Thyroid gland (tissue), 4 donors: ENCODE measurements at regions not wholly inside any gene's neighbourhood (a gene's known extent, or its start where the extent isn't known, plus 50 kb on each side); places are given as distances from the start of the nearest gene placed in this dataset.

ENCODE experiments used
- DNase-seq, 2 donors: peaks; one replicate each; pipeline ENCODE4 v3.0.0-alpha.2; 2019
- H3K27ac ChIP-seq, 3 donors: fragments of 200-600 bp; sonication (generic); 1 replicate in 2 of 3; 2 replicates in 1 of 3; pipeline ENCODE4 v1.5.1; 2016 to 2019; ENCODE audit warnings: mild to moderate bottlenecking in 1 of 3, moderate library complexity in 1 of 3
- H3K27me3 ChIP-seq: fragments of 200-600 bp; sonication (generic); one replicate; pipeline ENCODE4 v1.5.1; 2019
- H3K36me3 ChIP-seq, 2 donors: fragments of 200-600 bp; sonication (generic); one replicate each; pipeline ENCODE4 v1.5.1; 2016 to 2019
- H3K4me1 ChIP-seq, 2 donors: fragments of 200-600 bp; sonication (generic); one replicate each; pipeline ENCODE4 v1.5.1; 2017 to 2019
- H3K4me3 ChIP-seq, 3 donors: fragments of 200-600 bp; sonication (generic); replicated peaks in 1 of 3; 1 replicate in 2 of 3; 2 replicates in 1 of 3; pipeline ENCODE4 v1.5.1; 2016; ENCODE audit warnings: mild to moderate bottlenecking in 1 of 3
- H3K9me3 ChIP-seq: fragments of 200-600 bp; sonication (generic); one replicate; pipeline ENCODE4 v1.5.1; 2017
- CTCF ChIP-seq, 6 experiments: fragments of 200-600 bp in 3 of 6; fragments of 450-650 bp in 3 of 6; sonication (generic) in 3 of 6; IDR thresholded peaks; one replicate each; pipeline ENCODE4 v1.5.1; 2016 to 2019; ENCODE audit warnings: antibody characterized with exemption in 6 of 6, mild to moderate bottlenecking in 2 of 6, inconsistent platforms in 1 of 6, moderate library complexity in 1 of 6
- POLR2A ChIP-seq, 2 donors: fragments of 450-650 bp; IDR thresholded peaks; one replicate each; pipeline ENCODE4 v1.6.1; 2017; ENCODE audit warnings: antibody characterized with exemption in 2 of 2, mild to moderate bottlenecking in 2 of 2, moderate library complexity in 1 of 2
- WGBS, 2 donors: methylation state at CpG; one replicate each; pipeline ENCODE4 v1.1.5; 2017; 5-methylcytosine and 5-hydroxymethylcytosine counted together
- intact Hi-C: fragments of 100-400 bp; cut with DNase I; formaldehyde crosslinking; loops from one replicate; pipeline ENCODE4 v1.15.1; 2023

DNA sequence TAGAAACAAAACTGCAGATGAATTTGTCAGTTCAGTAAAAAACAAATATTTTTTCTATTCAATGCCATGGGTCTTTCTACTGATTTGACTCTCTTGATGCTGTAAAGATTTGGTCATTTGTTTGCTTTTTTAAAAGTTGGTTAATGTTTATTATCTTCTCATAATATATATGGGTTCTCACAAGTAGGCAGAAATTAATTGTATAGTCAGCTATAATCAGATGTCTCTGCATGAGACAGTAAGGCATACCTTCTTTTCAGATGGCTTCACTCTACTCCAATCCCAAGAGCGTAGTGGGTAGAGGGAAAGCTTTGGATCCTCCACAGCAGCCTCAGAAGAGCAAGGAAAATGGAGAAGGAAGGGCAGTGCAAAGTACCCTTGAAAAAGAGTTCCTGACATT, 1202.9 kb upstream of the CELF4 start:
- Histone ChIP-seq H3K4me1 (no peaks in the 10 kb centered on the region), H3K27ac (no peak overlapping the region), H3K36me3 (no peaks in the 10 kb centered on the region), H3K27me3 (no peaks in the 10 kb centered on the region), H3K9me3 (no peaks in the 10 kb centered on the region), H3K4me3 (no peak overlapping the region)
- intact Hi-C loops = no loop called here
- WGBS, 2 donors = 83 to 89% methylated on average over 1 of the region's 1 CpG
- no peak for DNase-seq
- TF ChIP-seq POLR2A (IDR thresholded peaks at IDR 0.05) (no peak), CTCF (IDR thresholded peaks at IDR 0.05) (no peak)

GRCh38 chr18:38759457-38759856, 1193.9 kb upstream of the CELF4 start:
- H3K4me3 ChIP-seq = no peak overlapping the region
- TF ChIP-seq CTCF (IDR thresholded peaks at IDR 0.05) (no peak), POLR2A (IDR thresholded peaks at IDR 0.05) (no peak)
- no peak overlapping the region for H3K27ac ChIP-seq
- no peaks in the 10 kb centered on the region for H3K27me3 ChIP-seq
- H3K9me3 ChIP-seq = no peaks in the 10 kb centered on the region
- no peaks in the 10 kb centered on the region for H3K36me3 ChIP-seq
- no peaks in the 10 kb centered on the region for H3K4me1 ChIP-seq
- intact Hi-C loops = no loop called here
- no peak for DNase-seq
- 90 to 94% methylated on average over 1 of the region's 1 CpG for whole genome bisulfite sequencing, 2 donors

DNA sequence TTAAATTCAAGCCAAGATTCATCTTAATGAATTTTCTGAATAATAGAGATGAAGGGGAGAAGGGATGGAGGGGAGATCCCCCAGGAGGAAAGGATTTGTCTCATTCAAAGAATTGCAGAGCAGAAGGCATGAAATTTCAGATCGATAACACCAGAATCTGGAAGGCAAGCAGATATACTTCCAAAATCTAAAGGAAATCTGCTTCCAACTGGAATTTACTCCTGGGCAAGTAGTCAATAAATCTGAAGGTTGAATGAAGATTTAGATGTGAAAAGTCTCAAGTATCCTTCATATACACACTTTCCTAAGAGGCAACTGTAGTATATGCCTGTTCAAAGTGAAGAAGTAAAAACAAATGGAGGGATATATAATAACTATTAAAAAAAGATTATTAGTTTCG, 1190.8 kb upstream of the CELF4 start:
- TF ChIP-seq POLR2A (IDR thresholded peaks at IDR 0.05) = no peak
- TF ChIP-seq CTCF (IDR thresholded peaks at IDR 0.05) = no peak
- Histone ChIP-seq H3K4me3 (no peak overlapping the region), H3K27ac (no peak overlapping the region), H3K27me3 (no peaks in the 10 kb centered on the region), H3K9me3 (no peaks in the 10 kb centered on the region), H3K36me3 (no peaks in the 10 kb centered on the region), H3K4me1 (no peaks in the 10 kb centered on the region)
- 87 to 88% methylated on average over 2 of the region's 2 CpGs for WGBS, 2 donors
- intact Hi-C loops = no loop called here
- DNase-seq = no peak

DNA sequence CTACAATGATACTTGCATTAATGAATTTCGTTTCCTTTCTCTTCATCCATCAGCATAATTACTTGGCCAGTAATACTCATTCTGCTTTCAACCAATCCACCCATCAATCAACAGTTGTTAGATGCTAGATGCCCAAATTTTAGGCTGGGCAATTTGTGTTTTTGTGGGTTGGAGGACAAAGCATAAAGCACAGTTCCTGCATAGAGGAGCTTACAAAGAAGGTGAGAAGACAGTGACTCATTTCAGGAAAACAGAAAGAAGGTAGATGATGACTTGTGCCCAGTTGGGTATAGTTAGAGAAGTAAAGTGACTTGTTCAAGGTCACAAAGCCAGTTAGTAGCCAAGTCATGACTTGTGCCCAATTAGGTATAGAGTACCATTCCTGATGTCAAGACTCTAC, 1186.8 kb upstream of the CELF4 start:
- Histone ChIP-seq H3K27ac (no peak overlapping the region), H3K27me3 (no peaks in the 10 kb centered on the region), H3K4me1 (no peaks in the 10 kb centered on the region), H3K9me3 (no peaks in the 10 kb centered on the region), H3K4me3 (no peak overlapping the region), H3K36me3 (no peaks in the 10 kb centered on the region)
- TF ChIP-seq CTCF (IDR thresholded peaks at IDR 0.05) (no peak), POLR2A (IDR thresholded peaks at IDR 0.05) (no peak)
- DNase-seq = no peak
- intact Hi-C loops = no loop called here
- 40 to 42% methylated on average over 1 of the region's 1 CpG for WGBS, 2 donors

DNA sequence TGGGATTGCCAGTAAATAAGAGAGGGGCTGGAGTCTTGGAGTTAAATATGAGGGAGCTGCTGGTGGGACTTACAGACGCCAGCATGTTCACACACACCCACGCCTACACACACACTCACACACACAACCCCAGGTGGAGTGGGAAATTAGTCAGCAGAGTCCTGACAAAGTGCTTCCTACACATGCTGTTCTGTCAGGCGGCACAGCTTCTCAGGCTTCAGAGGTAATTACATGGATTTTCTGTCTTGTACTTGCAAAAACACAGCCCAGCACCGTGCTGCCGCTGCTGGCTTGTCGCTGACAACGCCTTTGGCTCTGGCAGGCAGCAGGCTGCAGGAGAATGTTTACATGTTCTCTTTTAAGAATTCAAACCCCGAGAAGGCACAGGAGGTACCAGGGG, 1186.3 kb upstream of the CELF4 start:
- H3K4me3 ChIP-seq = no peak overlapping the region
- intact Hi-C loops = no loop called here
- no peaks in the 10 kb centered on the region for H3K4me1 ChIP-seq
- no peaks in the 10 kb centered on the region for H3K9me3 ChIP-seq
- no peak for DNase-seq
- H3K27ac ChIP-seq = no peak overlapping the region
- 26 to 33% methylated on average over 8 of the region's 8 CpGs for WGBS, 2 donors
- no peaks in the 10 kb centered on the region for H3K27me3 ChIP-seq
- H3K36me3 ChIP-seq = no peaks in the 10 kb centered on the region
- TF ChIP-seq CTCF (IDR thresholded peaks at IDR 0.05) = no peak
- no peak for TF ChIP-seq POLR2A (IDR thresholded peaks at IDR 0.05)
